ENCODE measurements at regions not wholly inside any gene's neighbourhood (a gene's known extent, or its start where the extent isn't known, plus 50 kb on each side); places are given as distances from the start of the nearest gene placed in this dataset.

DNA sequence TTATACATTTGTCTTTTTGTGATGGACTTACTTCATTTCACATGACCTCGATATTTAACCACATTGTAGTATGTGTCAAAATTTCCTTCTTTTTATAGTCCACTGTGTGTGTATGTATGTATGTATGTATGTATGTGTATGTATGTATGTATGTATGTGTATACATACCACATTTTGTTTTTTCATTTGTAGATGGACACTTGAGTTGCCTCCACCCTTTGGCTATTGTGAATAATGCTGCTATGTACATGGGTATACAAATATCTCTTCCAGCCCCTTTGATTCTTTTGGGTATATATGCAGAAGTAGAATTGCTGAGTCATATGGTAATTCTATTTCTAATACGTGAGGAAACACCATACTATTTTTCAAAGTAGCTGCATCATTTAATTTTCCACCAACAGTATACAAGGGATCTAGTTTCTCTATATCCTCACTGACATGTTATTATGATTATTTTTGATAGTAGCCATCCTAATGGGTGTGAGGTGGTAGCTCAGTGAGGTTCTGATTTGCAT, 228.2 kb downstream of the OPA1 start:
- Histone ChIP-seq H3K9ac (ENCODE audit: low read length) (no peak overlapping the region), H3K4me2 (ENCODE audit: low read length) (no peak overlapping the region), H4K20me1 (ENCODE audit: insufficient read depth) (no peaks in the 10 kb centered on the region), H2AFZ (ENCODE audit: low read depth, low read length, poor library complexity, severe bottlenecking) (peak overlapping the region; percentile 38), H3K9me3 (ENCODE audit: control insufficient read depth in 1 of 2, insufficient read depth in 1 of 2, low read depth in 1 of 2, low read length in 2 of 2) (no peaks in the 10 kb centered on the region), H3K27ac (ENCODE audit: low read depth, low read length) (no peak overlapping the region), H3K9me2 (ENCODE audit: insufficient read depth) (no peaks in the 10 kb centered on the region), H3K79me2 (ENCODE audit: insufficient read depth, low read length) (no peaks in the 10 kb centered on the region), H3K4me1 (ENCODE audit: control insufficient read depth in 1 of 2, insufficient read depth in 2 of 2, low read length in 2 of 2) (peaks cover 0 to under 1% of the 10 kb centered on the region in 2 experiments; a peak in 1 of 4 replicates), H3K36me3 (ENCODE audit: control insufficient read depth in 1 of 2, insufficient read depth in 2 of 2, low read length in 2 of 2) (no peaks in the 10 kb centered on the region), H3K4me3 (replicated peaks in 1 of 2; ENCODE audit: low read depth in 1 of 2, low read length in 2 of 2) (no peak overlapping the region), H3K27me3 (ENCODE audit: insufficient read depth, low read length) (no peaks in the 10 kb centered on the region)
- ATAC-seq = no peak
- intact Hi-C loops (cut with micrococcal nuclease) = no loop called here
- DNase-seq (ENCODE audit: low read depth, low spot score) = no peak
- ChIA-PET RAD21 (ENCODE audit: low non-redundant PET in 1 of 2, low total read pairs in 2 of 2, uncharacterized antibody in 2 of 2, unreplicated experiment in 2 of 2) (no interaction called here), CTCF (no interaction called here), POLR2A (no interaction called here)
- BruUV-seq (replicated peaks) = no TSS peak
- TF ChIP-seq CBX3 (IDR thresholded peaks at IDR 0.05; ENCODE audit: low read depth) = no peak
- no peak for TF ChIP-seq SIN3A (IDR thresholded peaks at IDR 0.05; ENCODE audit: low read depth)
- TF ChIP-seq, protein P1, sequence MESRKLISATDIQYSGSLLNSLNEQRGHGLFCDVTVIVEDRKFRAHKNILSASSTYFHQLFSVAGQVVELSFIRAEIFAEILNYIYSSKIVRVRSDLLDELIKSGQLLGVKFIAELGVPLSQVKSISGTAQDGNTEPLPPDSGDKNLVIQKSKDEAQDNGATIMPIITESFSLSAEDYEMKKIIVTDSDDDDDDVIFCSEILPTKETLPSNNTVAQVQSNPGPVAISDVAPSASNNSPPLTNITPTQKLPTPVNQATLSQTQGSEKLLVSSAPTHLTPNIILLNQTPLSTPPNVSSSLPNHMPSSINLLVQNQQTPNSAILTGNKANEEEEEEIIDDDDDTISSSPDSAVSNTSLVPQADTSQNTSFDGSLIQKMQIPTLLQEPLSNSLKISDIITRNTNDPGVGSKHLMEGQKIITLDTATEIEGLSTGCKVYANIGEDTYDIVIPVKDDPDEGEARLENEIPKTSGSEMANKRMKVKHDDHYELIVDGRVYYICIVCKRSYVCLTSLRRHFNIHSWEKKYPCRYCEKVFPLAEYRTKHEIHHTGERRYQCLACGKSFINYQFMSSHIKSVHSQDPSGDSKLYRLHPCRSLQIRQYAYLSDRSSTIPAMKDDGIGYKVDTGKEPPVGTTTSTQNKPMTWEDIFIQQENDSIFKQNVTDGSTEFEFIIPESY (IDR thresholded peaks at IDR 0.05; ENCODE audit: extremely low read depth, insufficient replicate concordance, low read length) = no peak
- TF ChIP-seq, protein P2, sequence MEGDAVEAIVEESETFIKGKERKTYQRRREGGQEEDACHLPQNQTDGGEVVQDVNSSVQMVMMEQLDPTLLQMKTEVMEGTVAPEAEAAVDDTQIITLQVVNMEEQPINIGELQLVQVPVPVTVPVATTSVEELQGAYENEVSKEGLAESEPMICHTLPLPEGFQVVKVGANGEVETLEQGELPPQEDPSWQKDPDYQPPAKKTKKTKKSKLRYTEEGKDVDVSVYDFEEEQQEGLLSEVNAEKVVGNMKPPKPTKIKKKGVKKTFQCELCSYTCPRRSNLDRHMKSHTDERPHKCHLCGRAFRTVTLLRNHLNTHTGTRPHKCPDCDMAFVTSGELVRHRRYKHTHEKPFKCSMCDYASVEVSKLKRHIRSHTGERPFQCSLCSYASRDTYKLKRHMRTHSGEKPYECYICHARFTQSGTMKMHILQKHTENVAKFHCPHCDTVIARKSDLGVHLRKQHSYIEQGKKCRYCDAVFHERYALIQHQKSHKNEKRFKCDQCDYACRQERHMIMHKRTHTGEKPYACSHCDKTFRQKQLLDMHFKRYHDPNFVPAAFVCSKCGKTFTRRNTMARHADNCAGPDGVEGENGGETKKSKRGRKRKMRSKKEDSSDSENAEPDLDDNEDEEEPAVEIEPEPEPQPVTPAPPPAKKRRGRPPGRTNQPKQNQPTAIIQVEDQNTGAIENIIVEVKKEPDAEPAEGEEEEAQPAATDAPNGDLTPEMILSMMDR (IDR thresholded peaks at IDR 0.05 in 2 of 3, conservative IDR thresholded peaks at IDR 0.05 in 1 of 3; ENCODE audit: borderline replicate concordance in 1 of 3, insufficient read depth in 1 of 3, low read depth in 2 of 3, low read length in 2 of 3) = no peak
- TF ChIP-seq SRF (IDR thresholded peaks at IDR 0.05; ENCODE audit: low read depth) = no peak
- TF ChIP-seq, protein P3, sequence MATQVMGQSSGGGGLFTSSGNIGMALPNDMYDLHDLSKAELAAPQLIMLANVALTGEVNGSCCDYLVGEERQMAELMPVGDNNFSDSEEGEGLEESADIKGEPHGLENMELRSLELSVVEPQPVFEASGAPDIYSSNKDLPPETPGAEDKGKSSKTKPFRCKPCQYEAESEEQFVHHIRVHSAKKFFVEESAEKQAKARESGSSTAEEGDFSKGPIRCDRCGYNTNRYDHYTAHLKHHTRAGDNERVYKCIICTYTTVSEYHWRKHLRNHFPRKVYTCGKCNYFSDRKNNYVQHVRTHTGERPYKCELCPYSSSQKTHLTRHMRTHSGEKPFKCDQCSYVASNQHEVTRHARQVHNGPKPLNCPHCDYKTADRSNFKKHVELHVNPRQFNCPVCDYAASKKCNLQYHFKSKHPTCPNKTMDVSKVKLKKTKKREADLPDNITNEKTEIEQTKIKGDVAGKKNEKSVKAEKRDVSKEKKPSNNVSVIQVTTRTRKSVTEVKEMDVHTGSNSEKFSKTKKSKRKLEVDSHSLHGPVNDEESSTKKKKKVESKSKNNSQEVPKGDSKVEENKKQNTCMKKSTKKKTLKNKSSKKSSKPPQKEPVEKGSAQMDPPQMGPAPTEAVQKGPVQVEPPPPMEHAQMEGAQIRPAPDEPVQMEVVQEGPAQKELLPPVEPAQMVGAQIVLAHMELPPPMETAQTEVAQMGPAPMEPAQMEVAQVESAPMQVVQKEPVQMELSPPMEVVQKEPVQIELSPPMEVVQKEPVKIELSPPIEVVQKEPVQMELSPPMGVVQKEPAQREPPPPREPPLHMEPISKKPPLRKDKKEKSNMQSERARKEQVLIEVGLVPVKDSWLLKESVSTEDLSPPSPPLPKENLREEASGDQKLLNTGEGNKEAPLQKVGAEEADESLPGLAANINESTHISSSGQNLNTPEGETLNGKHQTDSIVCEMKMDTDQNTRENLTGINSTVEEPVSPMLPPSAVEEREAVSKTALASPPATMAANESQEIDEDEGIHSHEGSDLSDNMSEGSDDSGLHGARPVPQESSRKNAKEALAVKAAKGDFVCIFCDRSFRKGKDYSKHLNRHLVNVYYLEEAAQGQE (IDR thresholded peaks at IDR 0.05; ENCODE audit: low read depth) = no peak
- TF ChIP-seq, protein P4, sequence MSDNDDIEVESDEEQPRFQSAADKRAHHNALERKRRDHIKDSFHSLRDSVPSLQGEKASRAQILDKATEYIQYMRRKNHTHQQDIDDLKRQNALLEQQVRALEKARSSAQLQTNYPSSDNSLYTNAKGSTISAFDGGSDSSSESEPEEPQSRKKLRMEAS (IDR thresholded peaks at IDR 0.05) = no peak
- no peak for TF ChIP-seq JUND (IDR thresholded peaks at IDR 0.05)
- TF ChIP-seq FOSL1 (IDR thresholded peaks at IDR 0.05; ENCODE audit: low read depth) = no peak
- no peak for TF ChIP-seq TCF7L2 (IDR thresholded peaks at IDR 0.05; ENCODE audit: borderline replicate concordance, extremely low read depth, insufficient read depth, insufficient read length)
- TF ChIP-seq EGR1 (IDR thresholded peaks at IDR 0.05; ENCODE audit: low read depth) = no peak
- no peak for TF ChIP-seq EZH2 (IDR thresholded peaks at IDR 0.05)
- TF ChIP-seq POLR2AphosphoS5 (IDR thresholded peaks at IDR 0.05; ENCODE audit: low read depth, low read length) = no peak
- no peak for TF ChIP-seq RAD21 (IDR thresholded peaks at IDR 0.05; ENCODE audit: low read depth)
- no peak for TF ChIP-seq ELF1 (IDR thresholded peaks at IDR 0.05; ENCODE audit: borderline replicate concordance, low read depth)
- TF ChIP-seq SP1 (IDR thresholded peaks at IDR 0.05; ENCODE audit: low read depth) = no peak
